GM12873 (cell line): ENCODE measurements at regions not wholly inside any gene's neighbourhood (a gene's known extent, or its start where the extent isn't known, plus 50 kb on each side); places are given as distances from the start of the nearest gene placed in this dataset.

ENCODE experiments used
- TF ChIP-seq, protein P1 (sequence below): IDR thresholded peaks from 2 replicates; pipeline ENCODE4 v1.5.1; 2012; ENCODE audit warnings: low read depth, mild to moderate bottlenecking, moderate library complexity, low read length, control low read depth; ENCODE audit not compliant: insufficient read depth; ENCODE audit errors: missing control alignments

GRCh38 chr14:65989981-65990380, 496.2 kb upstream of the CCDC196 start:
- TF ChIP-seq, protein P1, sequence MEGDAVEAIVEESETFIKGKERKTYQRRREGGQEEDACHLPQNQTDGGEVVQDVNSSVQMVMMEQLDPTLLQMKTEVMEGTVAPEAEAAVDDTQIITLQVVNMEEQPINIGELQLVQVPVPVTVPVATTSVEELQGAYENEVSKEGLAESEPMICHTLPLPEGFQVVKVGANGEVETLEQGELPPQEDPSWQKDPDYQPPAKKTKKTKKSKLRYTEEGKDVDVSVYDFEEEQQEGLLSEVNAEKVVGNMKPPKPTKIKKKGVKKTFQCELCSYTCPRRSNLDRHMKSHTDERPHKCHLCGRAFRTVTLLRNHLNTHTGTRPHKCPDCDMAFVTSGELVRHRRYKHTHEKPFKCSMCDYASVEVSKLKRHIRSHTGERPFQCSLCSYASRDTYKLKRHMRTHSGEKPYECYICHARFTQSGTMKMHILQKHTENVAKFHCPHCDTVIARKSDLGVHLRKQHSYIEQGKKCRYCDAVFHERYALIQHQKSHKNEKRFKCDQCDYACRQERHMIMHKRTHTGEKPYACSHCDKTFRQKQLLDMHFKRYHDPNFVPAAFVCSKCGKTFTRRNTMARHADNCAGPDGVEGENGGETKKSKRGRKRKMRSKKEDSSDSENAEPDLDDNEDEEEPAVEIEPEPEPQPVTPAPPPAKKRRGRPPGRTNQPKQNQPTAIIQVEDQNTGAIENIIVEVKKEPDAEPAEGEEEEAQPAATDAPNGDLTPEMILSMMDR: no peak

DNA sequence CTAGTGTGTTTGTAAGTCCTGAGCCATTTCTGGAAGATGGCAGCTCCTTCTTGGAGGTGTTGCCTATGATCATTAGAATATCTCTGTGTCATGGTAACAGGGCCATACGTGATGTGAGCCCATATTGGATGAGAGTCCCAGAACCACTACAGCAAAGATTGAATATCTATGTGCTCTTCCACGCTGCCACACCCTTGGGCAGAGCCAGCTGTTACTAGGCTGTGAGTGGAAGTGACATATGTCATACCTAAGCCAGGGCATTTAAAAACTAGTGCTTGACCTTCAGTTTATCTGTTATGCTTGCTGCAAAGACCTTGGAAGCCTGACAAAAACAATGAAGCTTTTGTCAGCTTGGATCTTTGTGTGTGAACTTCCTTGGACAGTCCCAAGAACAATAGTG, 495.1 kb upstream of the CCDC196 start:
- TF ChIP-seq, protein P1: no peak

DNA sequence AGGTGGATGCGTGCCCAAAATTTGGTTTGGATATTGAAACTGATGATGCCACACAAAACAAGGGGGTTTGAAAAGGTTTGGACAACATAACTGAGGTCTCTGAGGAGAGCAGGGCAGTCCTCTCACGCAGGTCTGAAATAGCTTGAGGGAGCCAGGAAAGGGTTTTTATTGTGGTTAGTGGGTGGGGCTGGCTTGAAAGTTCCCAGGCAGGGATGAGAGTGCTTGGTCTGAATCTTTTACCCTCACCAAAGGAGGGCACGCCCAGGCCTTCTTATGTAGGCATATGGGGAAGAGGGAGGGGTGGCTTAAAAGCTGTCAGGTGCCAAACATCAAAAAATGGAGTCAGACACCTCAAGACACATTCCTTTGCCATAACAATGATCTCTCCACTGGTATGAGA, 493.1 kb upstream of the CCDC196 start:
- TF ChIP-seq, protein P1: no peak

DNA sequence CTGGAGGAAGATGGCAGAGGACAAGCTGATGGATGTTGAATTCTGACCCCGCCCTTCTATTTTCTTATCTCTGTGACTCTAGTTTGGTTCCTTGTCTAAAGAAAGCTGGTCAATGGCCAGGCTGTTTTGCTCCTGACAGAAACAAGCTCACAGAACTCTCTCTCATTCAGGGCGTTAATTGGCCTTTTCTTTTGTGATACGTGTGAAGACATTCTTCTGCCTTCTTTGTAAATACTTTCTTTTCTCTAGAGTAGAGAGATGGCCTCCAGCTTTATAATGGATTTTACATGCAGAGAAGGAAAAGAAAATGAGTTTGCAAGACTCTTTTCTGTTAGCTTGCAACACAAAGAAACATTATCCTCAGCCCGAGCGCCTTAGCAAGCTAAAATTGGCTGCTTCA, 492.2 kb upstream of the CCDC196 start:
- TF ChIP-seq, protein P1: no peak

GRCh38 chr14:65997347-65997746, 488.8 kb upstream of the CCDC196 start:
- TF ChIP-seq, protein P1: no peak

DNA sequence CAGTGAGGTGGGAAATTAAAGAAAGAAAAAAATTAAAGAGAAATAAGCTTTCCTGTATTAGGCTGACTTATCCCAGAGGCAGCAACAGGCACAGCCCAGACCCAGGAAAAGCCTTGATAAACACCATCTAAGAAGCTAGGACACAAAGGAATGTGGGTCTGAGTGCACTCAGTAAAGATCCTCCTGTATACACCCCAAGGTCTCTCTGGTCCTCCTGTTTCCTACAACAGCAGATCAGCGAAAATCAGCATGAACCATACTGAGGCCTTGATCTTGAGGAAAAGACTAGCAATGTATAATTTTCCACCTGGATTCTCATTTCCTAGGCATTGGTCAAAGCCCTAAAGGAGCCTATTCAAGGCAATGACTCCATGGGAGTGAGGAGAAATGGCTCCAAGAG, 486.3 kb upstream of the CCDC196 start:
- TF ChIP-seq, protein P1: no peak

DNA sequence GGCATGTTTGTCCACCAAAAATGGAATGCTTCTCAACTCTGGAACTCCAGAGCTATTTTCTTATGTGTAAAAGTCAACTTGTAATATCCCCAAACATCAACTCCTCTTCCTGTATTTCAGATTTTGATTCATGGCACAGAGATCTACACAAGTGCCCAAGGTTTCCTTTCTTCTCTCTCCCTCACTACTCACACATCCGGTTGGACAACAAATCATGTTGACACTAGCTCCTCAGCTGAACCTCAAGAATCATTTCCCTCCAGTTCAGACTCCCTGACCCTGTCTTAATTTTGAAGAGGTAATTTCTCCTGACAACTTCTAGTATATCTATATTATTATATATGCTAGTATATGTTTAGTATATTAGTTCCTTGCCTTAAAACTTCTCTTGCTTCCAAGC, 485.4 kb upstream of the CCDC196 start:
- TF ChIP-seq, protein P1: no peak
